ENCODE measurements at regions not wholly inside any gene's neighbourhood (a gene's known extent, or its start where the extent isn't known, plus 50 kb on each side); places are given as distances from the start of the nearest gene placed in this dataset.

DNA sequence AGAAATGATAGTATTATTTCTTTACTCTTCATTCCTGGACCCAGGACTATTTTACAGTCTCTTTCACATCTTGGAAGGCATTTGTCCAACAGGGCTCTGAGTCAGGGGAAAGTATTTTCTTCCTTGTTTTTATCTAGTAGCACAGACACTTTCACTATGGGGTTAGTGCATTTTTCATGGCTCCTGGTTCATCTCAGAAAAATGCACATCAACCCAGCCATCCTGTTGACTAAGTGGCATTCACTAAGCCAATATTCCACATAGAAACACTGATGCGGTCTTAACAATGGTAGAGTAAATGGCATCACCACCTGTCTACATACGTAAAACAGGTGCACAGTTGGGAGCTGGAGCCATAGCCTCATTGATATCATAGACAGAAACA is 87.4 kb upstream of the C1orf21 start:
- no peak for ATAC-seq
- WGBS, 2 donors, result 90 to 94% methylated on average over 2 of the region's 2 CpGs
- TF ChIP-seq, protein P1, sequence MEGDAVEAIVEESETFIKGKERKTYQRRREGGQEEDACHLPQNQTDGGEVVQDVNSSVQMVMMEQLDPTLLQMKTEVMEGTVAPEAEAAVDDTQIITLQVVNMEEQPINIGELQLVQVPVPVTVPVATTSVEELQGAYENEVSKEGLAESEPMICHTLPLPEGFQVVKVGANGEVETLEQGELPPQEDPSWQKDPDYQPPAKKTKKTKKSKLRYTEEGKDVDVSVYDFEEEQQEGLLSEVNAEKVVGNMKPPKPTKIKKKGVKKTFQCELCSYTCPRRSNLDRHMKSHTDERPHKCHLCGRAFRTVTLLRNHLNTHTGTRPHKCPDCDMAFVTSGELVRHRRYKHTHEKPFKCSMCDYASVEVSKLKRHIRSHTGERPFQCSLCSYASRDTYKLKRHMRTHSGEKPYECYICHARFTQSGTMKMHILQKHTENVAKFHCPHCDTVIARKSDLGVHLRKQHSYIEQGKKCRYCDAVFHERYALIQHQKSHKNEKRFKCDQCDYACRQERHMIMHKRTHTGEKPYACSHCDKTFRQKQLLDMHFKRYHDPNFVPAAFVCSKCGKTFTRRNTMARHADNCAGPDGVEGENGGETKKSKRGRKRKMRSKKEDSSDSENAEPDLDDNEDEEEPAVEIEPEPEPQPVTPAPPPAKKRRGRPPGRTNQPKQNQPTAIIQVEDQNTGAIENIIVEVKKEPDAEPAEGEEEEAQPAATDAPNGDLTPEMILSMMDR (IDR thresholded peaks at IDR 0.05), result no peak

DNA sequence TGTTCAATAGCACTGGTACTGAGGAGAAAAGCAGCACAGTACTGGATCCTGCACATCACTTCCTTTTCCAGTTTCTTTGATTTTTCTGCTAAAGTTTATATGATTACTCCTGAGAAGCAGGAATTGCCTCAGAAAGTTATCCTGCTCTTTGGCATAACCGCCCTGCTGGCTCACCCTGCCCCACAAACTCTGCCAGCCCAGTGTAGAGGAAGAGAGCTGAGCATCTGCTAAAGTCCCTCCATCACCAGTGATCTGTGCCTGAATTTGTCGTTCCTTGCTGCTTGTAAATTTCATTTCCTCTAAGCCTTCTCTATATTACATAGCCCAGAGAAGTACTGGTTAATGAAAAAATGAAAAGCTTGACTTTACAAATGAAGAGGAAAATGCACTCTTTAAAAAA is 87.0 kb upstream of the C1orf21 start:
- H3K4me3 ChIP-seq, result no peak overlapping the region
- ATAC-seq, result no peak
- no peaks in the 10 kb centered on the region for H3K9me3 ChIP-seq
- no peak overlapping the region for H3K27ac ChIP-seq
- 92 to 93% methylated on average over 2 of the region's 2 CpGs for WGBS, 2 donors
- intact Hi-C loops (cut with DNase I), result no loop called here
- H3K4me1 ChIP-seq, result peaks cover 0 to 20% (median 15%) of the 10 kb centered on the region in 3 donors
- H3K36me3 ChIP-seq, result no peaks in the 10 kb centered on the region
- no peaks in the 10 kb centered on the region for H3K27me3 ChIP-seq
- no peak for DNase-seq
- TF ChIP-seq, protein P1 (IDR thresholded peaks at IDR 0.05), result no peak
- no peak for FAIRE-seq

More for the DNA sequence above, 87.4 kb upstream of the C1orf21 start:
- Histone ChIP-seq H3K9me3 (no peaks in the 10 kb centered on the region), H3K4me3 (no peak overlapping the region), H3K27ac (no peak overlapping the region), H3K27me3 (no peaks in the 10 kb centered on the region), H3K36me3 (no peaks in the 10 kb centered on the region), H3K4me1 (peaks cover 0 to 20% (median 15%) of the 10 kb centered on the region in 3 donors)
- no peak for FAIRE-seq
- intact Hi-C loops (cut with DNase I), result no loop called here
- no peak for DNase-seq

DNA sequence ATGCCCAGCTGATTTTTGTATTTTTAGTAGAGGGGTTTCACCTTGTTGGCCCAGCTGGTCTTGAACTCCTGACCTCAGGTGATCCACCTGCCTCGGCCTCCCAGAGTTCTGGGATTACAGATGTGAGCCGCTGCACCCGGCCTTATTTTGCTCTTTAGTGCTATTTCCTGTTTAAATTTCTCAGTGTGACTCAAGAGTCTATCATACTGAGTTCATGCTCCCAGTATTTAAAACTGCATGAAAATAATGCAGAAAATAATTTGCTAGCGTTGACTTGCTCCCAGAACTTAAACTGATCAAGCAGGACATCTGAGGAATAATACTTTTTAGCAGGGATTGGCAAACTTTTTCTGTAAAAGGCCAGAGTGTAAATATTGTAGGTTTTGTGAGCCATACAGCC is 86.4 kb upstream of the C1orf21 start:
- Histone ChIP-seq H3K9me3 (no peaks in the 10 kb centered on the region), H3K27ac (no peak overlapping the region), H3K4me1 (peaks cover 0 to 18% (median 15%) of the 10 kb centered on the region in 3 donors), H3K36me3 (no peaks in the 10 kb centered on the region), H3K4me3 (no peak overlapping the region), H3K27me3 (no peaks in the 10 kb centered on the region)
- ATAC-seq (no peak), DNase-seq (no peak), FAIRE-seq (no peak)
- intact Hi-C loops (cut with DNase I), result no loop called here
- TF ChIP-seq, protein P1 (IDR thresholded peaks at IDR 0.05), result no peak
- WGBS, 2 donors, result 79 to 86% methylated on average over 4 of the region's 4 CpGs

DNA sequence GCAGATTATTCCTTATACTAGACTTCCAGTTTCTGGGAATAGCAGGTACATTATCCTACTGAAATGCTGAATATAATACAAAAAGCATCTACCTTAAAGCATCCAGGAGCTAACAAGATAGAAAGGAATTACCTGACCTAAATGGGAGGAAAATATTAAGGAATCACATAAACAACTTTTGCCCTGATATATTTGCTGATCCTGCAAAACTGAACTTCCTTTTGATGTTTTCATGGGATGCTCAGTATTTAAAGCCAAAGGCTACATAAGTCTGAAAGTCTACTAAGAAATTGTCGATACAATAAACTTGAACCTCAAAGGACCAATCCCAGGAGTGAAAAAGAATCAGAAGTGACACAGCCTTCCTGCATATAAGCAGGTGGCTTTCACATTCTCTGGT is 85.6 kb upstream of the C1orf21 start:
- intact Hi-C loops (cut with DNase I), result no loop called here
- H3K27me3 ChIP-seq, result no peaks in the 10 kb centered on the region
- H3K4me3 ChIP-seq, result no peak overlapping the region
- DNase-seq, result no peak
- peaks cover 0 to 11% (median 10%) of the 10 kb centered on the region in 3 donors for H3K4me1 ChIP-seq
- no peak for FAIRE-seq
- no peaks in the 10 kb centered on the region for H3K9me3 ChIP-seq
- TF ChIP-seq, protein P1 (IDR thresholded peaks at IDR 0.05), result no peak
- no peak for ATAC-seq
- H3K27ac ChIP-seq, result no peak overlapping the region
- 92 to 94% methylated on average over 1 of the region's 1 CpG for WGBS, 2 donors
- H3K36me3 ChIP-seq, result no peaks in the 10 kb centered on the region

DNA sequence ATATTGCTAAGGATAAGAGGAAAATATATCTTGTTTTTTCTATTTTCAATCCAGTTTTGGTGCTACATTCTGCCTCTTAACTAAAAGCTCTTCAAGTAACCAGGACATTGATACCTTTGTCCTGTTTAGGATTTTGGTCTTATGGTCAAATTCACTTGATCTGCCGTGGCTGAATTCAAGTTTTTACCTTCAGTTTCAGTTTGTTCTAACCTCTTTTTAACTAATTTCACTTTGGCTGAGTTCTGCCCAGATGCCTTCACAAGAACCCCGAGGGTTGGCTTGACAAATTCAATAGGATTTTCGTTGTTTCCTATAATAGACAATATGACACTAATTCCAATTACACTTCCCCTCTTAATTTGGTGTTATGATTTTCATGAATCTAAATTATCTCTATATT is 84.5 kb upstream of the C1orf21 start:
- no peaks in the 10 kb centered on the region for H3K27me3 ChIP-seq
- no peak for ATAC-seq
- intact Hi-C loops (cut with DNase I), result no loop called here
- no peaks in the 10 kb centered on the region for H3K36me3 ChIP-seq
- no peak overlapping the region for H3K27ac ChIP-seq
- FAIRE-seq, result no peak
- H3K4me1 ChIP-seq, result peaks cover 0 to 5% (median 0%) of the 10 kb centered on the region in 3 donors
- 94 to 97% methylated on average over 3 of the region's 3 CpGs for WGBS, 2 donors
- no peak for DNase-seq
- no peaks in the 10 kb centered on the region for H3K9me3 ChIP-seq
- no peak overlapping the region for H3K4me3 ChIP-seq
- TF ChIP-seq, protein P1 (IDR thresholded peaks at IDR 0.05), result no peak

Data from pancreas (tissue), 10 donors.